Skeletal muscle tissue (tissue), 3 donors: ENCODE measurements at regions not wholly inside any gene's neighbourhood (a gene's known extent, or its start where the extent isn't known, plus 50 kb on each side); places are given as distances from the start of the nearest gene placed in this dataset.
"Not testable (repeated sequence)": the region's sequence is repeated elsewhere in the genome, so short reads cannot be mapped to it uniquely, and the experiment has no call there.

Experiments used
- H3K27ac ChIP-seq: one replicate; pipeline ENCODE4 v1.7.0; 2013; ENCODE audit warnings: mild to moderate bottlenecking, low read depth, low read length, inconsistent platforms
- H3K27me3 ChIP-seq, 3 donors: one replicate each; pipeline ENCODE4 v1.7.0; 2013; ENCODE audit warnings: low read length in 3 of 3; ENCODE audit not compliant: control insufficient read depth in 3 of 3, insufficient read depth in 3 of 3
- H3K36me3 ChIP-seq, 3 donors: one replicate each; pipeline ENCODE4 v1.7.0; 2013; ENCODE audit warnings: low read length in 3 of 3; ENCODE audit not compliant: control insufficient read depth in 3 of 3, insufficient read depth in 3 of 3
- H3K4me1 ChIP-seq, 3 donors: one replicate each; pipeline ENCODE4 v1.7.0; 2013; ENCODE audit warnings: low read length in 3 of 3, mild to moderate bottlenecking in 3 of 3; ENCODE audit not compliant: control insufficient read depth in 3 of 3, insufficient read depth in 3 of 3
- H3K4me3 ChIP-seq, 3 donors: one replicate each; pipeline ENCODE4 v1.7.0; 2013; ENCODE audit warnings: low read length in 3 of 3
- H3K9ac ChIP-seq, 3 donors: one replicate each; pipeline ENCODE4 v1.7.0; 2013; ENCODE audit warnings: low read length in 3 of 3, mild to moderate bottlenecking in 3 of 3, moderate library complexity in 2 of 3, low read depth in 1 of 3
- H3K9me3 ChIP-seq, 3 donors: one replicate each; pipeline ENCODE4 v1.7.0; 2013; ENCODE audit warnings: low read length in 3 of 3; ENCODE audit not compliant: control insufficient read depth in 3 of 3
- donor health status: Osteomylitis.

DNA sequence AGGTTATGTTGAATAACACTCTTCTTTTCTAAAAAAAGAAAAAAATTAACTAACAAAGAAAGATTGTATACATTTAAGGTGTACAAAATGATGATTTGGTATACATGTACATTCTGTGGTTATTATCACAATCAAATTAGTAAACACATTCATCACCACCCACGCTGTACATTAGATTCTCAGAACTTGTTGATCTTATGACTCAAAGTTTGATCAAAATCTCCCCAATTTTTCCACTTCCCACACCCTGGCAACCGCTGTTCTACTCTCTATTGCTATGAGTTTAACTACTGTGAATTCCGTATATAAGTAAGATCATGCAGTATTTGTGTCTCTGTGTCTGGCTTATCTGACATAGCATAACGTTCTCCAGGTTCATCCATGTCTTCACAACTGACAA lies 469.5 kb upstream of the CHRM3 start:
- Histone ChIP-seq H3K36me3 (no peaks in the 10 kb centered on the region), H3K27ac (no peak overlapping the region), H3K27me3 (no peaks in the 10 kb centered on the region), H3K4me3 (no peak overlapping the region), H3K9me3 (no peaks in the 10 kb centered on the region), H3K9ac (no peak overlapping the region), H3K4me1 (no peaks in the 10 kb centered on the region)

DNA sequence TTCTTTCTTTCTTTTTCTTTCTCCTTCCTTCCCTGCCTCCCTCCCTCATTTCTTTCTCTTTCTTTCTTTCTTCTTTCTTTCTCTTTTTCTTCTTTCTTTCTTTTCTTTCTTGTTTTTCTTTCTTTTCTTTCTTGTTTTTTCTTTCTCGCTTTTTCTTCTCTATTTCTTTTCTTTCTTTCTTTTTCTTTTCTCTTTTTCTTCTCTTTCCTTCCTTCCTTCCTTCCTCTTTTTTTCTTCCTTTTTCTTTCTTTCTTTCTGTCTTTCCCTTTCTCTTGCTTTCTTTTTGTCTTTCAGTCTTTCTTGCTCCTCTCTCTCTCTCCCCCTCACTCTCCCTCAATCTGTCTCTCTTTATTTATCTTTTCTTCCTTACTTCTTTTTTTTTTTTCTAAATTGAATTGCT lies 472.0 kb upstream of the CHRM3 start:
- no peak overlapping the region for H3K27ac ChIP-seq

DNA sequence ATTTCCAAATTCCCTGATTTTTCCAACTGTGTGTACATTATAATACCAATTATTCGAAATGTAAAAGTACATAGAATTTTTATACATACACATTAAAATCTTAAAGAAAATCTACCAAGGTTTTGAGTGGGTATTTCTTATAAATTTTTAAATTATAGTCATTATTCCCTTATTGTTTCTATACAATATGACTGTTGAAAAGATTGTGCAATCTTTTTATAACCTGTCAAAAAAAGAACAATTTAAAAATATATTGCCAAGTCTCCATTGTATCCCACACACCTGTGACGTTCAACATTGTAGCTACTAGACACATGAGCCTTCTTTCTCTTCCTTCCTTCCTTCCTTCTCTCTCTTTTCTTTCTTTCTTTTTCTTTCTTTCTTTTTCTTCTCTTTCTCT lies 473.2 kb upstream of the CHRM3 start:
- Histone ChIP-seq H3K27ac (no peak overlapping the region), H3K4me3 (no peak overlapping the region), H3K4me1 (no peaks in the 10 kb centered on the region), H3K9me3 (no peaks in the 10 kb centered on the region), H3K9ac (no peak overlapping the region), H3K36me3 (no peaks in the 10 kb centered on the region), H3K27me3 (no peaks in the 10 kb centered on the region)

More for the DNA sequence above, 472.0 kb upstream of the CHRM3 start:
- Histone ChIP-seq H3K4me3 (no peak overlapping the region), H3K27me3 (no peaks in the 10 kb centered on the region), H3K36me3 (no peaks in the 10 kb centered on the region), H3K4me1 (no peaks in the 10 kb centered on the region), H3K9ac (no peak overlapping the region), H3K9me3 (no peaks in the 10 kb centered on the region)

DNA sequence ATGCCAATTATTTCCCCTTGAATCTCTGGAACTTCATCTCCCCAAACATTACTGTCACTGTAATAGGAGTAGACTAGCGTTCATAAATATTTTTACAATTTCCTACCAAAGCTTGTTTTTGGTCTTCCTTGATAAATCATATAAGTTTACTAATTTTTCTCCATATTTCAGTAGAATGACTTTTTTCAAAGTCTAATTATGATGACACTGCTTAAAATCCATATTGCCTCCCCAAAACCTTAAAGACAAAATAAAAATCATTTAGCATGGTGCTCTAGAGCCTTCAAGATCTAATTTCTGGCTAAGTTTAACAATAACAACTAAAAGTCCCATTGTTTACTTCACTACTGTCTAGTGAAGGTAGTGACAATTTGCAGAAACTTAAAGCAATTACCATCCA lies 474.2 kb upstream of the CHRM3 start:
- no peaks in the 10 kb centered on the region for H3K27me3 ChIP-seq

DNA sequence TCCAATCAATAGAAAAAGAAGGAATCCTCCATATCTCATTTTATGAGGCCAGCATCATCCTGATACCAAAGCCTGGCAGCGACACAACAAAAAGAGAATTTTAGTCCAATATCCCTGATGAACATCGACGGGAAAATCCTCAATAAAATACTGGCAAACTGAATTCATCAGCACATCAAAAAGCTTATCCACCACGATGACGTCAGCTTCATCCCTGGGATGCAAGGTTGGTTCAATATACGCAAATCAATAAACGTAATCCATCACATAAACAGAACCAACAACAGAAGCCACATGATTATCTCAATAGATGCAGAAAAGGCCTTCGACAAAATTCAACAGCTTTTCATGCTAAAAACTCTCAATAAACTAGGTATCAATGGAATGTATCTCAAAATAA lies 483.6 kb upstream of the CHRM3 start:
- not testable (repeated sequence) for H3K9me3 ChIP-seq, H3K4me3 ChIP-seq, H3K27me3 ChIP-seq, H3K27ac ChIP-seq, H3K36me3 ChIP-seq, H3K9ac ChIP-seq, H3K4me1 ChIP-seq

More for the DNA sequence above, 474.2 kb upstream of the CHRM3 start:
- no peaks in the 10 kb centered on the region for H3K9me3 ChIP-seq
- H3K9ac ChIP-seq = no peak overlapping the region
- H3K36me3 ChIP-seq = no peaks in the 10 kb centered on the region
- no peak overlapping the region for H3K4me3 ChIP-seq
- no peak overlapping the region for H3K27ac ChIP-seq
- H3K4me1 ChIP-seq = no peaks in the 10 kb centered on the region

DNA sequence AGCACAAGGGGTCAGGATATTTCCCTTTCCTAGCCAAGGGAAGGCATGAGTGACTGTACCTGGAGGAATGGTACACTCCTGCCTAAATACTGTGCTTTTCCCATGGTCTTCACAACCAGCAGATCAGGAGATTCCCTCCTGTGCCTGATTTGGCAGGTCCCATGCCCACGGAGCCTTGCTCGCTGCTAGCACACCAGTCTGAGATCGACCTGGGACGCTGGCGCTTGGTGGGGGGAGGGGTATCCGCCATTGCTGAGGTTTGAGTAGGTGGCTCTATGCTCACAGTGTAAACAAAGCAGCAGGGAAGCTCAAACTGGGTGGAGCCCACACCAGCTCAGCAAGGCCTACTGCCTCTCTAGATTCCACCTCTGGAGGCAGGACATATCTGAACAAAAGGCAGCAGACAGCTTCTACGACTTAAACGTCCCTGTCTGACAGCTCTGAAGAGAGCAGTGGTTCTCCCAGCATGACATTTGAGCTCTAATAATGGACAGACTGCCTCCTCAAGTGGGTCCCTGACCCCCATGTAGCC lies 486.0 kb upstream of the CHRM3 start:
- Histone ChIP-seq H3K27me3 (no peaks in the 10 kb centered on the region), H3K4me1 (no peaks in the 10 kb centered on the region), H3K27ac (no peak overlapping the region), H3K9ac (no peak overlapping the region), H3K4me3 (no peak overlapping the region), H3K36me3 (no peaks in the 10 kb centered on the region), H3K9me3 (no peaks in the 10 kb centered on the region)

DNA sequence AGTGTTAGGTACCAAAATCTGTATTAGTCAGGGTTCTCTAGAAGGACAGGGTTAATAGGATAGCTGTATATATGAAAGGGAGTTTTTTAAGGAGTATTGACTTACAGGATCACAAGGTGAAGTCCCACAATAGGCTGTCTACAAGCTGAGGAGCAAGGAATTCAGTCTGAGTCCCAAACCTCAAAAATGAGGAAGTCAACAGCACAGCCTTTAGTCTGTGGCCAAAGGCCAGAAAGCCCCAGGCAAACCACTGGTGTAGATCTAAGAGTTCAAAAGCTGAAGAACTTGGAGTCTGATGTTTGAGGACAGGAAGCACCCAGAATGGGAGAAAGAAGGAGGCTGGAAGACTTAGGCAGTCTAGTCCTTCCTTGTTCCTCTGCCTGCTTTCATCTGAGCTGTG lies 487.5 kb upstream of the CHRM3 start:
- H3K9ac ChIP-seq = no peak overlapping the region
- H3K27me3 ChIP-seq = no peaks in the 10 kb centered on the region
- no peaks in the 10 kb centered on the region for H3K4me1 ChIP-seq
- H3K36me3 ChIP-seq = no peaks in the 10 kb centered on the region
- no peak overlapping the region for H3K27ac ChIP-seq
- H3K4me3 ChIP-seq = no peak overlapping the region
- H3K9me3 ChIP-seq = no peaks in the 10 kb centered on the region

DNA sequence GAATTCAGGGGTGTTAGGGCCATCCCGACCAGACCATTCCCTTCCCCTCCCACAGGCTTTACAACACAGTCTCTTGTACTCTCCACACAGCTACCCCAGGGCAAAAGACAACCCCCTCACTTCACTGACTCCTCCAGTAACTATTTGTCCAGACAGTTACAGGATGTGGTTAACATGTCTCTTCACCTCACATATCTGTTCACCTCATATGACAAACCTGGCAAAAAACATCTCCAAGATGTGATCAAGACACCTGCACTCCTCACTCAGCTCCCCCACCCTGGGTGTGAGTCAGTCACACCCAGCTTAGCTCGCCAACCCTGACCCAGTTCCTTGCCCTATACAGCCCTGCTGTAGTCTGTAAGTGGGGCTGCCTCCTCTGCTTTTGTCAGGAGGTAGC lies 490.5 kb upstream of the CHRM3 start:
- no peaks in the 10 kb centered on the region for H3K36me3 ChIP-seq
- no peak overlapping the region for H3K27ac ChIP-seq
- H3K4me3 ChIP-seq = no peak overlapping the region

DNA sequence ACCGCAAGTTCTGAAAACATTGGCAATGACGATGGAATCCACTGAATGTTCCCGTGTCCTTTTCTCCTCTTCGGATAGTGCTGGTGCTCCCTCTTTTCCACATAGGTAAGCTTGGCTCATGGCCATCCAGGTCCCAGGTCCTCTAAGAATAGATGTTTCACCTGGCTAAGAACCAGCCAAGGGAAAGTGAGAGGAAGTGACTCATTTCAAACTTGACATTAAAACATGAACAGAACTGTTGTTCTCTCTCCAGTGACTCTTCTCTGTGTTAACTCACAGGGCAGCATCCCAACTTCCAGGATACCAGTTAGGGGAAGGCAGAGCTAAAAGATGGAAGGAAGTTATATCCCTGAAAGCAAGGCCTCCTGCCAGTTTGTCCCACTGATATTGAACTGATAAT lies 493.8 kb upstream of the CHRM3 start:
- Histone ChIP-seq H3K36me3 (no peaks in the 10 kb centered on the region), H3K27me3 (no peaks in the 10 kb centered on the region), H3K9me3 (no peaks in the 10 kb centered on the region), H3K9ac (no peak overlapping the region), H3K4me3 (no peak overlapping the region), H3K4me1 (no peaks in the 10 kb centered on the region), H3K27ac (no peak overlapping the region)

More for the DNA sequence above, 490.5 kb upstream of the CHRM3 start:
- H3K4me1 ChIP-seq = no peaks in the 10 kb centered on the region
- no peaks in the 10 kb centered on the region for H3K9me3 ChIP-seq
- no peak overlapping the region for H3K9ac ChIP-seq
- H3K27me3 ChIP-seq = no peaks in the 10 kb centered on the region

DNA sequence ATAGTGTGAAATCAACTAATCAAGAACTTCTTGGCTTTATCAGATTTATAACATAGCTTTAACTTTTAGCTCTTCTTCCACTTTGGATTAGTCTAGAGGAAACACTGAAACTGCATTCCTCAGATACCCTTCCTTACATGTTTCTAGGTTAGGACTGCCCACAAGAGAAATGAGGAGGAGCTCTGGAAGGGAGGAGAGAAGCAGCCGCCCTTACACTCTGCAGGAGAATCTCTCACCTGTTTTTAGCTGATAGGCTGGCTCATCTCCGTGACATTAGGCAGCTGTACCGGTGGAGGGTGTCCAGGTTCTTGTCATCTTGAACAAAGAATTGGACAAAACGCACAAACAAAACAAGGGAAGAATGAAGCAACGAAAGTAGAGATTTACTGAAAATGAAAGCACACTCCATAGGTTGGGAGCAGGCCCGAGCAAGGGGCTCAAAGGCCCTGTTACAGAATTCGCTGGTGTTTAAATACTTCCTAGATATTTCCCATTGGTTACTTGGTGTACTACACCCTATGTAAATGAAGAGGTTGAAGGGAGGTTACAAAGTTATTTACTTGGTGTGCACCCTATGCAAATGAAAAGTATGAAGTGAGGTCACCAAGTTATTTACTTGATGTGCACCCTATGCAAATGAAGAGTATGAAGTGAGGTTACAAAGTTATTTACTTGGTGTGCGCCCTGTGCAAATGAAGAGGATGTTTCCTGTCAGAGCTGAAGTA lies 524.9 kb upstream of the CHRM3 start:
- H3K27me3 ChIP-seq = no peaks in the 10 kb centered on the region
- H3K9ac ChIP-seq = no peak overlapping the region
- no peak overlapping the region for H3K27ac ChIP-seq
- no peaks in the 10 kb centered on the region for H3K36me3 ChIP-seq
- H3K4me3 ChIP-seq = no peak overlapping the region
- H3K9me3 ChIP-seq = no peaks in the 10 kb centered on the region
- no peaks in the 10 kb centered on the region for H3K4me1 ChIP-seq
